ENCODE measurements at regions not wholly inside any gene's neighbourhood (a gene's known extent, or its start where the extent isn't known, plus 50 kb on each side); places are given as distances from the start of the nearest gene placed in this dataset.

- CTCF ChIA-PET = no interaction called here
- Histone ChIP-seq H4K20me1 (ENCODE audit: insufficient read depth) (no peaks in the 10 kb centered on the region), H3K9me2 (no peaks in the 10 kb centered on the region), H3K9ac (no peak overlapping the region), H3K4me3 (ENCODE audit: low read depth in 2 of 2, low read length in 1 of 2) (no peak overlapping the region), H3K9me3 (no peaks in the 10 kb centered on the region), H2AFZ (ENCODE audit: low read depth) (no peak overlapping the region), H3F3A (replicated peaks; ENCODE audit: insufficient read depth) (peaks cover 8% of the 10 kb centered on the region), H3K27me3 (ENCODE audit: insufficient read depth) (no peaks in the 10 kb centered on the region), H3K36me3 (replicated peaks in 1 of 2; ENCODE audit: control insufficient read depth in 1 of 2, insufficient read depth in 2 of 2, low read length in 1 of 2) (no peaks in the 10 kb centered on the region), H3K4me2 (no peak overlapping the region), H3K27ac (ENCODE audit: low read depth in 2 of 2, low read length in 1 of 2) (no peak overlapping the region), H3K79me2 (ENCODE audit: insufficient read depth) (no peaks in the 10 kb centered on the region), H3K4me1 (ENCODE audit: control insufficient read depth in 1 of 2, insufficient read depth in 2 of 2, low read depth in 1 of 2, low read length in 1 of 2) (peaks cover 0 to 23% of the 10 kb centered on the region in 2 experiments; a peak in 2 of 4 replicates)
- 84% methylated on average over 13 of the region's 14 CpGs for WGBS (ENCODE audit: low lambda C conversion rate)
- no peak for DNase-seq
- TF ChIP-seq RXRA (IDR thresholded peaks at IDR 0.05; ENCODE audit: borderline replicate concordance, low read depth) = no peak
- TF ChIP-seq, protein P1, sequence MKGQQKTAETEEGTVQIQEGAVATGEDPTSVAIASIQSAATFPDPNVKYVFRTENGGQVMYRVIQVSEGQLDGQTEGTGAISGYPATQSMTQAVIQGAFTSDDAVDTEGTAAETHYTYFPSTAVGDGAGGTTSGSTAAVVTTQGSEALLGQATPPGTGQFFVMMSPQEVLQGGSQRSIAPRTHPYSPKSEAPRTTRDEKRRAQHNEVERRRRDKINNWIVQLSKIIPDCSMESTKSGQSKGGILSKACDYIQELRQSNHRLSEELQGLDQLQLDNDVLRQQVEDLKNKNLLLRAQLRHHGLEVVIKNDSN (IDR thresholded peaks at IDR 0.05; ENCODE audit: borderline replicate concordance, low read depth) = no peak
- TF ChIP-seq ZBTB33 (IDR thresholded peaks at IDR 0.05; ENCODE audit: borderline replicate concordance, low read depth) = no peak
- no peak for TF ChIP-seq SMC3 (IDR thresholded peaks at IDR 0.05; ENCODE audit: low read depth, low read length)
- TF ChIP-seq GABPA (IDR thresholded peaks at IDR 0.05; ENCODE audit: low read depth) = no peak
- TF ChIP-seq POLR2AphosphoS5 (IDR thresholded peaks at IDR 0.05; ENCODE audit: low read depth, low read length) = no peak
- no peak for TF ChIP-seq TEAD4 (IDR thresholded peaks at IDR 0.05; ENCODE audit: borderline replicate concordance, insufficient read depth)
- no peak for TF ChIP-seq CTCF (IDR thresholded peaks at IDR 0.05)
- no peak for TF ChIP-seq RAD21 (IDR thresholded peaks at IDR 0.05; ENCODE audit: low read length)
- TF ChIP-seq TCF12 (IDR thresholded peaks at IDR 0.05) = no peak
- no peak for TF ChIP-seq NFIC (IDR thresholded peaks at IDR 0.05; ENCODE audit: borderline replicate concordance)
- TF ChIP-seq EZH2phosphoT487 (IDR thresholded peaks at IDR 0.05; ENCODE audit: borderline replicate concordance, low read depth) = no peak
- TF ChIP-seq, protein P2, sequence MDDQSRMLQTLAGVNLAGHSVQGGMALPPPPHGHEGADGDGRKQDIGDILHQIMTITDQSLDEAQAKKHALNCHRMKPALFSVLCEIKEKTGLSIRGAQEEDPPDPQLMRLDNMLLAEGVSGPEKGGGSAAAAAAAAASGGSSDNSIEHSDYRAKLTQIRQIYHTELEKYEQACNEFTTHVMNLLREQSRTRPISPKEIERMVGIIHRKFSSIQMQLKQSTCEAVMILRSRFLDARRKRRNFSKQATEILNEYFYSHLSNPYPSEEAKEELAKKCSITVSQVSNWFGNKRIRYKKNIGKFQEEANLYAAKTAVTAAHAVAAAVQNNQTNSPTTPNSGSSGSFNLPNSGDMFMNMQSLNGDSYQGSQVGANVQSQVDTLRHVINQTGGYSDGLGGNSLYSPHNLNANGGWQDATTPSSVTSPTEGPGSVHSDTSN (IDR thresholded peaks at IDR 0.05) = no peak
- TF ChIP-seq CHD2 (IDR thresholded peaks at IDR 0.05; ENCODE audit: low read length, partially characterized antibody) = no peak
- TF ChIP-seq NRF1 (IDR thresholded peaks at IDR 0.05; ENCODE audit: low read depth, low read length) = no peak
- no peak for TF ChIP-seq RFX5 (IDR thresholded peaks at IDR 0.05; ENCODE audit: low read length)
- TF ChIP-seq, protein P3, sequence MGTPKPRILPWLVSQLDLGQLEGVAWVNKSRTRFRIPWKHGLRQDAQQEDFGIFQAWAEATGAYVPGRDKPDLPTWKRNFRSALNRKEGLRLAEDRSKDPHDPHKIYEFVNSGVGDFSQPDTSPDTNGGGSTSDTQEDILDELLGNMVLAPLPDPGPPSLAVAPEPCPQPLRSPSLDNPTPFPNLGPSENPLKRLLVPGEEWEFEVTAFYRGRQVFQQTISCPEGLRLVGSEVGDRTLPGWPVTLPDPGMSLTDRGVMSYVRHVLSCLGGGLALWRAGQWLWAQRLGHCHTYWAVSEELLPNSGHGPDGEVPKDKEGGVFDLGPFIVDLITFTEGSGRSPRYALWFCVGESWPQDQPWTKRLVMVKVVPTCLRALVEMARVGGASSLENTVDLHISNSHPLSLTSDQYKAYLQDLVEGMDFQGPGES (IDR thresholded peaks at IDR 0.05; ENCODE audit: low read depth, low read length) = no peak
- no peak for TF ChIP-seq MAX (IDR thresholded peaks at IDR 0.05; ENCODE audit: low read depth)
- no peak for TF ChIP-seq MEF2A (IDR thresholded peaks at IDR 0.05; ENCODE audit: borderline replicate concordance, low read depth)
- TF ChIP-seq YY1 (IDR thresholded peaks at IDR 0.05; ENCODE audit: low read depth) = no peak
- POLR2A ChIA-PET = no interaction called here
Observed at GRCh38 chr4:185870366-185870765, 58.4 kb upstream of the SORBS2 start.
